Transverse colon (tissue), 4 donors: ENCODE measurements at regions not wholly inside any gene's neighbourhood (a gene's known extent, or its start where the extent isn't known, plus 50 kb on each side); places are given as distances from the start of the nearest gene placed in this dataset.

ENCODE experiments used
- DNase-seq: peaks from one replicate; pipeline ENCODE4 v3.0.0-alpha.2; 2019
- H3K27ac ChIP-seq, 4 donors: fragments of 200-600 bp; sonication (generic); 2 replicates each; pipeline ENCODE4 v1.5.1; 2016 to 2018; ENCODE audit warnings: inconsistent platforms in 4 of 4
- H3K27me3 ChIP-seq: fragments of 200-600 bp; sonication (generic); 2 replicates; pipeline ENCODE4 v1.5.1; 2017; ENCODE audit warnings: inconsistent platforms
- H3K36me3 ChIP-seq, 4 donors: fragments of 200-600 bp; sonication (generic); 2 replicates each; pipeline ENCODE4 v1.5.1; 2017 to 2019; ENCODE audit warnings: inconsistent platforms in 4 of 4
- H3K4me1 ChIP-seq, 4 donors: fragments of 200-600 bp; sonication (generic); 2 replicates each; pipeline ENCODE4 v1.5.1; 2017 to 2020; ENCODE audit warnings: inconsistent platforms in 4 of 4
- H3K4me3 ChIP-seq, 4 donors: fragments of 200-600 bp; sonication (generic); 1 replicate in 1 of 4; 2 replicates in 3 of 4; pipeline versions ENCODE4 v1.5.1 to v1.6.1; 2017 to 2019; ENCODE audit warnings: inconsistent platforms in 4 of 4
- H3K9me3 ChIP-seq, 2 donors: fragments of 200-600 bp; sonication (generic); 2 replicates each; pipeline ENCODE4 v1.5.1; 2017 to 2019; ENCODE audit warnings: inconsistent platforms in 2 of 2
- EP300 ChIP-seq: sonication (generic); formaldehyde crosslinking; IDR thresholded peaks from one replicate; pipeline ENCODE4 v1.6.1; 2017; ENCODE audit warnings: antibody characterized with exemption, low read depth
- POLR2A ChIP-seq: fragments of 450-650 bp; IDR thresholded peaks from one replicate; pipeline ENCODE4 v1.6.1; 2016; ENCODE audit warnings: antibody characterized with exemption, mild to moderate bottlenecking, moderate library complexity
- POLR2AphosphoS5 ChIP-seq, 3 donors: sonication (generic); formaldehyde crosslinking; IDR thresholded peaks; one replicate each; pipeline ENCODE4 v1.6.1; 2016; ENCODE audit warnings: antibody characterized with exemption in 3 of 3
- WGBS, 2 donors: methylation state at CpG; one replicate each; pipeline ENCODE4 v1.1.5; 2018; ENCODE audit warnings: low coverage in 1 of 2; 5-methylcytosine and 5-hydroxymethylcytosine counted together
- in situ Hi-C, 4 donors: fragments of 200-750 bp; cut with MboI; loops; one replicate each; pipeline versions ENCODE4 v1.15.0 to v1.15.1; 2017; ENCODE audit warnings: low sequenced_read_pairs in 3 of 4, low pct_ligation_motif_present in 1 of 4, low pct_unique_long_range_greater_than_20kb in 1 of 4
- intact Hi-C: fragments of 100-400 bp; cut with DNase I; formaldehyde crosslinking; loops from one replicate; pipeline ENCODE4 v1.15.1; 2023; ENCODE audit warnings: low total_unique reads
- TF ChIP-seq, protein P1 (sequence below), 5 experiments: fragments of 200-600 bp in 3 of 5; fragments of 450-650 bp in 2 of 5; sonication (generic) in 3 of 5; IDR thresholded peaks; 1 replicate in 2 of 5; 2 replicates in 3 of 5; pipeline ENCODE4 v1.5.1; 2016 to 2017; ENCODE audit warnings: antibody characterized with exemption in 5 of 5, inconsistent platforms in 3 of 5, mild to moderate bottlenecking in 2 of 5, moderate library complexity in 1 of 5

DNA sequence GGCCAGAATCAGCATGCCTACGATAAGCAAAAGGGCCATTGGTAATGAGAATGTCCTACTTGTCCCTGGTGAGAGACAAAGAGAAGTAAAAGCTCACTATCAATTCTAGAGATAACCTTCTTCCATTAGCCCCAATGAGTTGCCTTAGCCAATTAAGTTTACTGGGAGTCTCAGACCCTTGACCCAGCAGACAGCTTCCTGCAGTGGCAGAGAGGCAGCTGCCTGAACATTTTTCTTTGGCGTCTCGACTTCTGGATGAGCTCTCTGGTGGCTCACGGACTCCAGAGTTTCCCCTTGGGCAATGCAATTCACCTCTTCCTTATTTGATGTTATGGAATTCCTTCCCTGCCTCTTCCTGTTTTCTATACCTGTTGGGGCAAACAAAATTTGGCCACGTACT lies 1034.4 kb downstream of the NAALADL2 start:
- no peaks in the 10 kb centered on the region for H3K36me3 ChIP-seq
- no peaks in the 10 kb centered on the region for H3K9me3 ChIP-seq
- H3K4me3 ChIP-seq: no peak overlapping the region
- DNase-seq: no peak
- intact Hi-C loops: no loop called here
- in situ Hi-C loops: no loop called here
- 85 to 90% methylated on average over 2 to 5 of the region's 5 CpGs for WGBS, 2 donors
- H3K4me1 ChIP-seq: no peaks in the 10 kb centered on the region
- TF ChIP-seq POLR2AphosphoS5 (IDR thresholded peaks at IDR 0.05): no peak
- no peak for TF ChIP-seq POLR2A
- TF ChIP-seq, protein P1, sequence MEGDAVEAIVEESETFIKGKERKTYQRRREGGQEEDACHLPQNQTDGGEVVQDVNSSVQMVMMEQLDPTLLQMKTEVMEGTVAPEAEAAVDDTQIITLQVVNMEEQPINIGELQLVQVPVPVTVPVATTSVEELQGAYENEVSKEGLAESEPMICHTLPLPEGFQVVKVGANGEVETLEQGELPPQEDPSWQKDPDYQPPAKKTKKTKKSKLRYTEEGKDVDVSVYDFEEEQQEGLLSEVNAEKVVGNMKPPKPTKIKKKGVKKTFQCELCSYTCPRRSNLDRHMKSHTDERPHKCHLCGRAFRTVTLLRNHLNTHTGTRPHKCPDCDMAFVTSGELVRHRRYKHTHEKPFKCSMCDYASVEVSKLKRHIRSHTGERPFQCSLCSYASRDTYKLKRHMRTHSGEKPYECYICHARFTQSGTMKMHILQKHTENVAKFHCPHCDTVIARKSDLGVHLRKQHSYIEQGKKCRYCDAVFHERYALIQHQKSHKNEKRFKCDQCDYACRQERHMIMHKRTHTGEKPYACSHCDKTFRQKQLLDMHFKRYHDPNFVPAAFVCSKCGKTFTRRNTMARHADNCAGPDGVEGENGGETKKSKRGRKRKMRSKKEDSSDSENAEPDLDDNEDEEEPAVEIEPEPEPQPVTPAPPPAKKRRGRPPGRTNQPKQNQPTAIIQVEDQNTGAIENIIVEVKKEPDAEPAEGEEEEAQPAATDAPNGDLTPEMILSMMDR (IDR thresholded peaks at IDR 0.05): no peak
- no peak for TF ChIP-seq EP300
- H3K27ac ChIP-seq: no peak overlapping the region
- H3K27me3 ChIP-seq: no peaks in the 10 kb centered on the region

DNA sequence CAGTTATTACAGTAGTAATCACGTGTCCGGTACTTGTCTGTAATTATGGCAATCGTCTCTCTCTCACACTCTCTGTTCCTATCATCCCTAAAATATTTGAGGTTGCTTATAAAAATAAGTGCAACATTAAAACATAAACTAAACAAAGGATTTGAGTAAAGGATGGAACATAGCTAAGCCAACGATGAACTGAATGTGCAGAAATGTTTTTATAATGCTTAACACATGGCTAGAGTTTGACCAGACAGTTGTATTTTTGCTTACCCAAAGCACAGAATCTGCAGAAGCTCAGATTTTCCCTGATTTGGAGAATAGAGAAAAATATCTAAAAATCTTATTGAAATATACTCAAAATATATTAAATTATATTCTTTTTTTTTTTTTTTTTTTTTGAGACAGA lies 1030.9 kb downstream of the NAALADL2 start:
- H3K9me3 ChIP-seq: no peaks in the 10 kb centered on the region
- intact Hi-C loops: no loop called here
- in situ Hi-C loops: no loop called here
- no peak overlapping the region for H3K27ac ChIP-seq
- no peaks in the 10 kb centered on the region for H3K27me3 ChIP-seq
- no peaks in the 10 kb centered on the region for H3K4me1 ChIP-seq
- TF ChIP-seq POLR2A (no peak), EP300 (no peak), POLR2AphosphoS5 (IDR thresholded peaks at IDR 0.05) (no peak)
- TF ChIP-seq, protein P1 (IDR thresholded peaks at IDR 0.05): no peak
- H3K4me3 ChIP-seq: no peak overlapping the region
- WGBS, 2 donors: 53 to 65% methylated on average over 4 of the region's 4 CpGs
- no peak for DNase-seq
- no peaks in the 10 kb centered on the region for H3K36me3 ChIP-seq

DNA sequence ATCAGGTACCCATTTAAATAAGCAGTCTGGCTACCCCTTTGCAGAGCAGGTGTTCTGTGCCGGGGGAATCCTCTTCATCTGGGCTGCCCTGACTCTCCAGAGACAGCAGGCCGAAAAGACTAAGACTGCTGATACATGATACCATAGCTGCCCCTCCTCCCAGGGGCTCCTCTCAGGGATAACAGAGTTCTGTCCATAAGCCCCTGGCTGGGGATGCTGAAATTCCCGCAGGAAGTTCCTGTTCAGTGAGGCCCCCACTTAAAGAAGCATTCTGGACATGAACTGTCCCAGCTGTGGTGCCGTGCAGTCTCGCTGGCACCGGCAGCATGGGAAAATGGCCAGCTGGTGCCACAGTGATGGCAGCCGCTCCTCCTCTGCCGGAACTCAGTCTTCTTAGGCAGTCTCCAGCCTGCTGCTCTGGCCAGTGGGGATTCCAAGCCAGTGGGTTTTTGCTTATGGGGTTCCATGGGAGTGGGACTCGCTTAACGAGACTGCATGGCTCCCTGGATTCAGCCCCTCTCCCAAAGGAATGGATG lies 1026.2 kb downstream of the NAALADL2 start:
- Histone ChIP-seq H3K4me3 (no peak overlapping the region), H3K4me1 (no peaks in the 10 kb centered on the region), H3K27ac (no peak overlapping the region), H3K9me3 (no peaks in the 10 kb centered on the region), H3K27me3 (no peaks in the 10 kb centered on the region), H3K36me3 (no peaks in the 10 kb centered on the region)
- no peak for DNase-seq
- no peak for TF ChIP-seq POLR2AphosphoS5 (IDR thresholded peaks at IDR 0.05)
- TF ChIP-seq POLR2A: no peak
- TF ChIP-seq, protein P1 (IDR thresholded peaks at IDR 0.05): no peak
- no peak for TF ChIP-seq EP300
- WGBS, 2 donors: 90% methylated on average over 8 of the region's 10 CpGs; no CpG with 5 or more reads in 1 of the 2 donors
- intact Hi-C loops (no loop called here), in situ Hi-C loops (no loop called here)

DNA sequence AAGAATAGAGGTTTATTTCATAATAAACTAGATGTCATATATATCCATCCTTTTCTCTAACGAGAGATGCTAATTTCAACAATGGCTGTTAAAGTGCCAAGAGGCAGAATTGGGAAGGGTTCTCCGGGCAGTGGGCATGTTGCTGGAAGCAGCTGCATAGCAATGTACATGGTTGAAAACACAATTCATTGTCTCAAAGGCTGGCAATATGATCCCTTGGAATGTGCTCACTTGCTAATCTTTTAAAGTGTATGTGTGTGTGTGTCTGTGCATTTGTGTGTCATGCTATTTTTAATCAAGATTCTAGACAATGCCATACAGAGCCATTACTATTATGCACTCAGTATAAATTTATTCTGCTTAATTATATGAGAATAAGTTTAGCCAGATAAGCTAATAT lies 1020.3 kb downstream of the NAALADL2 start:
- Histone ChIP-seq H3K36me3 (no peaks in the 10 kb centered on the region), H3K27me3 (no peaks in the 10 kb centered on the region), H3K4me3 (no peak overlapping the region), H3K4me1 (no peaks in the 10 kb centered on the region), H3K27ac (no peak overlapping the region), H3K9me3 (no peaks in the 10 kb centered on the region)
- in situ Hi-C loops (no loop called here), intact Hi-C loops (no loop called here)
- WGBS, 2 donors: 84 to 89% methylated on average over 2 of the region's 2 CpGs
- TF ChIP-seq, protein P1 (IDR thresholded peaks at IDR 0.05): no peak
- TF ChIP-seq POLR2AphosphoS5 (IDR thresholded peaks at IDR 0.05): no peak
- TF ChIP-seq EP300: no peak
- TF ChIP-seq POLR2A: no peak
- no peak for DNase-seq
